B cell (primary cell): ENCODE measurements at regions not wholly inside any gene's neighbourhood (a gene's known extent, or its start where the extent isn't known, plus 50 kb on each side); places are given as distances from the start of the nearest gene placed in this dataset.

Experiments
- ATAC-seq: fragments of 200-7000 bp; cut with Tn5 transposase; one replicate; pipeline ENCODE4 v1.10.0; 2021; ENCODE audit warnings: low read depth, mild to moderate bottlenecking, moderate number of reproducible peaks, moderate library complexity
- CTCF ChIA-PET: fragments of 350-600 bp; sonication (Branson Sonifier 250); formaldehyde crosslinking; loops from one replicate; lab custom pipeline; 2021; ENCODE audit warnings: antibody characterized with exemption, inconsistent platforms; lab: Charles Lee
- POLR2A ChIA-PET: fragments of 350-600 bp; sonication (Branson Sonifier 250); formaldehyde crosslinking; loops from one replicate; lab custom pipeline; 2021; ENCODE audit warnings: antibody characterized with exemption; lab: Charles Lee
- DNase-seq: peaks from one replicate; pipeline ENCODE4 v3.0.0; 2013
- H2AFZ ChIP-seq: 2 replicates; pipeline ENCODE4 v1.6.1; 2012; ENCODE audit warnings: mild to moderate bottlenecking, low read depth, low read length; ENCODE audit not compliant: insufficient read depth, poor library complexity, severe bottlenecking
- H3K27ac ChIP-seq, 2 donors: 1 replicate in 1 of 2; 2 replicates in 1 of 2; pipeline ENCODE4 v1.5.1; 2012 to 2013; ENCODE audit warnings: low read length in 2 of 2, mild to moderate bottlenecking in 2 of 2, moderate library complexity in 1 of 2
- H3K27me3 ChIP-seq, 4 experiments: fragments of 200-600 bp in 1 of 4; sonication (generic) in 1 of 4; replicated peaks in 1 of 4; 1 replicate in 2 of 4; 2 replicates in 2 of 4; pipeline versions ENCODE4 v1.6.1 to v1.7.0; 2013 to 2016; ENCODE audit warnings: low read length in 3 of 4, mild to moderate bottlenecking in 2 of 4, mixed read lengths in 1 of 4, moderate library complexity in 1 of 4; ENCODE audit not compliant: insufficient read depth in 4 of 4, control insufficient read depth in 3 of 4; ENCODE audit errors: control extremely low read depth in 1 of 4
- H3K36me3 ChIP-seq, 2 experiments: replicated peaks in 1 of 2; 1 replicate in 1 of 2; 2 replicates in 1 of 2; pipeline versions ENCODE4 v1.6.1 to v1.7.1; 2013; ENCODE audit warnings: low read length in 1 of 2; ENCODE audit not compliant: insufficient read depth in 2 of 2, control insufficient read depth in 1 of 2; ENCODE audit errors: control extremely low read depth in 1 of 2, extremely low read depth in 1 of 2
- H3K4me1 ChIP-seq, 2 donors: fragments of 200-600 bp in 1 of 2; sonication (generic) in 1 of 2; 1 replicate in 1 of 2; 2 replicates in 1 of 2; pipeline versions ENCODE4 v1.5.1 to v1.6.1; 2013 to 2017; ENCODE audit warnings: low read length in 2 of 2; ENCODE audit not compliant: control insufficient read depth in 2 of 2, insufficient read depth in 2 of 2
- H3K4me2 ChIP-seq: replicated peaks from 2 replicates; pipeline ENCODE3; 2012; ENCODE audit warnings: mild to moderate bottlenecking, low read depth, low read length; ENCODE audit not compliant: poor library complexity, severe bottlenecking
- H3K4me3 ChIP-seq, 5 experiments: fragments of 200-600 bp in 1 of 5; sonication (generic) in 1 of 5; 1 replicate in 3 of 5; 2 replicates in 2 of 5; pipeline versions ENCODE4 v1.5.1 to v1.7.0; 2011 to 2016; ENCODE audit warnings: low read length in 4 of 5, mild to moderate bottlenecking in 4 of 5, low read depth in 2 of 5, control low read depth in 1 of 5, moderate library complexity in 1 of 5; ENCODE audit not compliant: insufficient read depth in 1 of 5; ENCODE audit errors: control extremely low read depth in 1 of 5, extremely low read depth in 1 of 5
- H3K79me2 ChIP-seq: fragments of 200-600 bp; sonication (generic); one replicate; pipeline ENCODE4 v1.6.0; 2016; ENCODE audit warnings: low read length; ENCODE audit not compliant: control insufficient read depth, insufficient read depth
- H3K9ac ChIP-seq: fragments of 200-600 bp; sonication (generic); 2 replicates; pipeline ENCODE4 v1.6.1; 2017; ENCODE audit warnings: mild to moderate bottlenecking, low read length, moderate library complexity
- H3K9me3 ChIP-seq, 3 donors: one replicate each; pipeline versions ENCODE4 v1.6.1 to v1.7.1; 2013; ENCODE audit warnings: low read length in 2 of 3; ENCODE audit not compliant: control insufficient read depth in 2 of 3, insufficient read depth in 1 of 3; ENCODE audit errors: control extremely low read depth in 1 of 3
- H4K20me1 ChIP-seq: 2 replicates; pipeline ENCODE4 v1.6.0; 2012; ENCODE audit warnings: mild to moderate bottlenecking, low read length; ENCODE audit not compliant: insufficient read depth, control insufficient read depth, poor library complexity, severe bottlenecking
- H3K27ac Mint-ChIP-seq: one replicate; pipeline ENCODE4 v1.8.0; 2021; ENCODE audit warnings: mixed read lengths
- H3K27me3 Mint-ChIP-seq: one replicate; pipeline ENCODE4 v1.8.0; 2021; ENCODE audit warnings: mixed read lengths
- H3K4me1 Mint-ChIP-seq: one replicate; pipeline ENCODE4 v1.8.0; 2021; ENCODE audit warnings: mixed read lengths
- H3K4me3 Mint-ChIP-seq: one replicate; pipeline ENCODE4 v1.8.0; 2021; ENCODE audit warnings: mixed read lengths
- H3K9me3 Mint-ChIP-seq: one replicate; pipeline ENCODE4 v1.8.0; 2022; ENCODE audit warnings: mixed read lengths; ENCODE audit not compliant: insufficient read depth
- EZH2 ChIP-seq: IDR thresholded peaks from 2 replicates; pipeline ENCODE4 v1.6.1; 2012; ENCODE audit warnings: borderline replicate concordance, low read depth, mild to moderate bottlenecking, moderate library complexity, low read length; ENCODE audit not compliant: insufficient read depth, poor library complexity, severe bottlenecking
- WGBS: methylation state at CpG from one replicate; pipeline ENCODE4 v1.1.5; 2013; ENCODE audit warnings: missing lambda C conversion rate; ENCODE audit not compliant: insufficient coverage; 5-methylcytosine and 5-hydroxymethylcytosine counted together
- intact Hi-C: fragments of 100-400 bp; cut with micrococcal nuclease; formaldehyde crosslinking; loops from one replicate; pipeline ENCODE4 v1.10.0; 2022
- TF ChIP-seq, protein P1 (sequence below): fragments of 200-600 bp; IDR thresholded peaks from one replicate; pipeline ENCODE4 v1.8.0; 2022; ENCODE audit warnings: antibody characterized with exemption, mild to moderate bottlenecking

DNA sequence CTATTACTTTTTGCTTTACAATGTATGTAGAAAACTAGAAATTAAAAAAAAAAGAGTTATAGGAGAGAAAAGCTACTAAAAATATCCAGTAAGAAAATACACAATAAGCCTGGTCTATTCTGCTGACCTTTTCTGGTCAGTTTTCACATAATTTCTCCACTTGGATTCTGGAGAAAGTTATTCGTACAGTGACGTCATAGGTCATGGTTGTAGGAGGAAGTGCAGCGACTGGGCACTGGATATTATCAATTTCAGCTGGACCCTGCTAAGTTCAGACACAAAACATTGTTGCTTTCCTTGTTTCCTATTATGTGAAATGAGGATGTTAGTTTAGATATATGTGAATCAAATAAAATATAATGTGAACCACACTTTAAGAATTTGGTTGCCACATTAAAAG, 201.2 kb downstream of the MTRR start:
- DNase-seq, result no peak
- CTCF ChIA-PET, result no interaction called here
- ATAC-seq, result no peak
- Histone ChIP-seq H3K27me3 (no peaks in the 10 kb centered on the region), H3K9ac (no peak overlapping the region), H3K36me3 (no peaks in the 10 kb centered on the region), H4K20me1 (no peaks in the 10 kb centered on the region), H3K4me2 (no peak overlapping the region), H3K4me1 (peaks cover 0 to 7% of the 10 kb centered on the region in 2 donors), H3K79me2 (no peaks in the 10 kb centered on the region), H3K4me3 (no peak overlapping the region), H2AFZ (no peak overlapping the region), H3K9me3 (no peaks in the 10 kb centered on the region), H3K27ac (no peak overlapping the region)
- no peak overlapping the region for H3K4me3 Mint-ChIP-seq
- POLR2A ChIA-PET, result no interaction called here
- H3K27me3 Mint-ChIP-seq, result peaks cover under 1% of the 10 kb centered on the region
- peaks cover 2% of the 10 kb centered on the region for H3K9me3 Mint-ChIP-seq
- no peak overlapping the region for H3K27ac Mint-ChIP-seq
- WGBS, result no CpG with 5 or more reads among the region's 3 CpGs
- H3K4me1 Mint-ChIP-seq, result no peaks in the 10 kb centered on the region
- no peak for TF ChIP-seq EZH2
- TF ChIP-seq, protein P1, sequence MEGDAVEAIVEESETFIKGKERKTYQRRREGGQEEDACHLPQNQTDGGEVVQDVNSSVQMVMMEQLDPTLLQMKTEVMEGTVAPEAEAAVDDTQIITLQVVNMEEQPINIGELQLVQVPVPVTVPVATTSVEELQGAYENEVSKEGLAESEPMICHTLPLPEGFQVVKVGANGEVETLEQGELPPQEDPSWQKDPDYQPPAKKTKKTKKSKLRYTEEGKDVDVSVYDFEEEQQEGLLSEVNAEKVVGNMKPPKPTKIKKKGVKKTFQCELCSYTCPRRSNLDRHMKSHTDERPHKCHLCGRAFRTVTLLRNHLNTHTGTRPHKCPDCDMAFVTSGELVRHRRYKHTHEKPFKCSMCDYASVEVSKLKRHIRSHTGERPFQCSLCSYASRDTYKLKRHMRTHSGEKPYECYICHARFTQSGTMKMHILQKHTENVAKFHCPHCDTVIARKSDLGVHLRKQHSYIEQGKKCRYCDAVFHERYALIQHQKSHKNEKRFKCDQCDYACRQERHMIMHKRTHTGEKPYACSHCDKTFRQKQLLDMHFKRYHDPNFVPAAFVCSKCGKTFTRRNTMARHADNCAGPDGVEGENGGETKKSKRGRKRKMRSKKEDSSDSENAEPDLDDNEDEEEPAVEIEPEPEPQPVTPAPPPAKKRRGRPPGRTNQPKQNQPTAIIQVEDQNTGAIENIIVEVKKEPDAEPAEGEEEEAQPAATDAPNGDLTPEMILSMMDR, result no peak
- intact Hi-C loops, result no loop called here

DNA sequence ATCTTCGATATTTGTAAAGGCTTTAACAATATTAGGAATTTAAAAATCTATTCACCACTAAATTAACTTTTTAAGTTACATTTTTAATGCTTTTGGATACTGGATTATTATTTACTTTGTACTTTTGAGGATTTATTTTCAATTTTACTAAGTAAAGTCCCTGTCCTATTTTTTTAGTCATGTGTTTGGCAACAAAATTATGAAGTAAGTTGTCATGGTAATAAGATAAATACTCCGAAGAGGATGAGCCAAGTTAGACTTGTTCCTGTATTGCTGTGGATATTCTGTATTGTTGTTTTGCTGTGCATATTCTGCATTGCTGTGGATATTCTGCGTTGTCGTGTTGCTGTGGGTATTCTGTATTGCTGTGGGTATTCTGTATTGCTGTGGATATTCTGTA, 210.1 kb downstream of the MTRR start:
- Histone ChIP-seq H3K79me2 (no peaks in the 10 kb centered on the region), H3K4me2 (no peak overlapping the region), H3K9ac (no peak overlapping the region), H3K9me3 (no peaks in the 10 kb centered on the region), H3K27me3 (no peaks in the 10 kb centered on the region), H3K4me3 (no peak overlapping the region), H2AFZ (no peak overlapping the region), H4K20me1 (no peaks in the 10 kb centered on the region), H3K27ac (no peak overlapping the region), H3K4me1 (no peaks in the 10 kb centered on the region), H3K36me3 (no peaks in the 10 kb centered on the region)
- ChIA-PET CTCF (no interaction called here), POLR2A (no interaction called here)
- Mint-ChIP-seq H3K9me3 (no peaks in the 10 kb centered on the region), H3K4me1 (peaks cover 7% of the 10 kb centered on the region), H3K27me3 (no peaks in the 10 kb centered on the region), H3K27ac (no peak overlapping the region), H3K4me3 (no peak overlapping the region)
- DNase-seq, result no peak
- no peak for TF ChIP-seq EZH2
- TF ChIP-seq, protein P1, result no peak
- WGBS, result 80% methylated on average over 2 of the region's 4 CpGs
- ATAC-seq, result no peak
- intact Hi-C loops, result no loop called here
